AG10803 (cell line): ENCODE measurements at regions not wholly inside any gene's neighbourhood (a gene's known extent, or its start where the extent isn't known, plus 50 kb on each side); places are given as distances from the start of the nearest gene placed in this dataset.
A peak's percentile ranks its signal among the peaks of the same experiment; 100 is the strongest.

Source experiments
- DNase-seq: peaks from one replicate; pipeline ENCODE4 v3.0.0; 2010; ENCODE audit warnings: low read depth
- H3K4me3 ChIP-seq: 2 replicates; pipeline ENCODE4 v1.5.1; 2011; ENCODE audit warnings: mild to moderate bottlenecking, low read length, control low read depth
- CTCF ChIP-seq: conservative IDR thresholded peaks from 2 replicates; pipeline ENCODE4 v1.5.1; 2011; ENCODE audit warnings: mild to moderate bottlenecking, low read length, control low read depth, inconsistent platforms

GRCh38 chr9:18073002-18073401, 401.0 kb upstream of the ADAMTSL1 start:
- DNase-seq = peak; percentile 7
- TF ChIP-seq CTCF = no peak
- H3K4me3 ChIP-seq = no peak overlapping the region

GRCh38 chr9:18074041-18074440, 399.9 kb upstream of the ADAMTSL1 start:
- peak; percentile 24 for DNase-seq
- TF ChIP-seq CTCF = no peak
- no peak overlapping the region for H3K4me3 ChIP-seq

- DNase-seq = no peak
- H3K4me3 ChIP-seq = no peak overlapping the region
- TF ChIP-seq CTCF = no peak
Measured at GRCh38 chr9:18075253-18075952, 398.6 kb upstream of the ADAMTSL1 start.

- no peak for TF ChIP-seq CTCF
- DNase-seq = no peak
Measured at GRCh38 chr9:18077941-18078678, 395.8 kb upstream of the ADAMTSL1 start.

GRCh38 chr9:18092138-18092537, 381.8 kb upstream of the ADAMTSL1 start:
- DNase-seq = no peak
- TF ChIP-seq CTCF = no peak
- H3K4me3 ChIP-seq = no peak overlapping the region

More at GRCh38 chr9:18077941-18078678, 395.8 kb upstream of the ADAMTSL1 start:
- no peak overlapping the region for H3K4me3 ChIP-seq

GRCh38 chr9:18106006-18106560, 367.9 kb upstream of the ADAMTSL1 start:
- H3K4me3 ChIP-seq = no peak overlapping the region
- DNase-seq = no peak
- no peak for TF ChIP-seq CTCF

- DNase-seq = no peak
- no peak for TF ChIP-seq CTCF
- H3K4me3 ChIP-seq = no peak overlapping the region
Measured at GRCh38 chr9:18109675-18110074, 364.3 kb upstream of the ADAMTSL1 start.
